GM19351 (cell line): ENCODE measurements at regions not wholly inside any gene's neighbourhood (a gene's known extent, or its start where the extent isn't known, plus 50 kb on each side); places are given as distances from the start of the nearest gene placed in this dataset.

Experiments used
- ATAC-seq: cut with Tn5 transposase; IDR thresholded peaks from one replicate; pipeline ENCODE4 v1.9.1; 2021; ENCODE audit warnings: mild to moderate bottlenecking, moderate library complexity; ENCODE audit not compliant: unreplicated experiment

DNA sequence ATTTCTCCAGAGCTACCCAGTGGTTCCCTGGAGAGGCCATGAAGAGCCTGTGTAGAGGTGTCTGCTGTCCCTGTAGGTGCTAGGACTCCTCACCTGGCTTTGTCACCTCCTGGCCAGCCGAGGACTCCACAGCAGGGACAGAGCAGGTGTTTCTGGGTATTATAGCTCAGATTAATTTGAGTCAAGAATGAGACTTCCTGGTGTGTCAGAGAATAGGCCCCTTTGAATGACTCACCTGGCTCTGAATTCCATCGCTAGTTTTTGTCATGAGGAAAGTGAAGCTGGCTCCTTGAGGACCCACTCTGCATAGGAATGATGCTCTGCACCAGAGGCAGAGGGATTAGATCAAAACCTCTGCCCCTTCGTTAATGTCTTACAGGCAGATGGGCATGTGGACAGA lies 167.5 kb upstream of the TOPAZ1 start:
- ATAC-seq: no peak

- ATAC-seq: no peak
Measured at GRCh38 chr3:44076221-44076829, 165.4 kb upstream of the TOPAZ1 start.

GRCh38 chr3:44077267-44077666 lies 164.4 kb upstream of the TOPAZ1 start:
- no peak for ATAC-seq

GRCh38 chr3:44078863-44079262 lies 162.8 kb upstream of the TOPAZ1 start:
- ATAC-seq: no peak

- ATAC-seq: no peak
Measured at GRCh38 chr3:44079916-44080315, 161.8 kb upstream of the TOPAZ1 start.

GRCh38 chr3:44080474-44081072 lies 161.1 kb upstream of the TOPAZ1 start:
- ATAC-seq: no peak

DNA sequence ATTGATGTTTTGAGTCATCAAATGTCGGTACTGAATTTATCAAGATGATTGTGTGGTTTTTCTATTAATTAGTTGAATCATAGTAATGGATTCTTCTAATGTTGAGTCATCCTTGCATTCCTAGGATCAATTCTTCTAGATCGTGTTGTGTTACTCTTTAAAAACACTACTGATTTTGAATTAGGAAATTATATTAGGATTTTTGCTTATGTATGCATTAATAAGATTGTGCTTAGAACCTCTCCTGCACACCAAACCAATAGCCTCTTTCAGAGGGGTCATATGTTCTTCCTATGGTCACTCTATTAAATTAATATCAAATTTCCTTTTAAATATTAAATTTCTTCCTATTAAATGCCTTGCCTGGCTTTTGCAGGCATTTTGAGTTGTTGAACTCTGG lies 151.7 kb upstream of the TOPAZ1 start:
- ATAC-seq: no peak

DNA sequence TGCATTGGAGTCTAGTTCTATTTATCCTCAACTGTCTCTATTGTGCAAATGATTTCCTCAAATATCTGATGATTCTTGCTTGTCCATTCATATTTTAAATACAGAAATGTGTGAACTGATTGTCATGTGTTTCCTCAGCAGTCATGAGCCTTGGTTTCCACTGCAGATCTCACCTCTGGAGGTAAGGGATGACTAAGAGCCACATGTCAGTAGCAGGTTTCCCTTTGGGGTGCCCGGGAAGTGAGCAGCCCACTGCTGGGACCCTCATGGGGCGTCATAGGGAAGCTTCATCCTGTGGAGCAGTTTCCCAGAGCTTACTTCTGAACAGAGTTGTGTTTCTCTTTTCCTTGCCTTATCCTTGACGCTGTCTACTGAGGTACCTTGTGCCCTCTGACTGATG lies 149.2 kb upstream of the TOPAZ1 start:
- no peak for ATAC-seq

DNA sequence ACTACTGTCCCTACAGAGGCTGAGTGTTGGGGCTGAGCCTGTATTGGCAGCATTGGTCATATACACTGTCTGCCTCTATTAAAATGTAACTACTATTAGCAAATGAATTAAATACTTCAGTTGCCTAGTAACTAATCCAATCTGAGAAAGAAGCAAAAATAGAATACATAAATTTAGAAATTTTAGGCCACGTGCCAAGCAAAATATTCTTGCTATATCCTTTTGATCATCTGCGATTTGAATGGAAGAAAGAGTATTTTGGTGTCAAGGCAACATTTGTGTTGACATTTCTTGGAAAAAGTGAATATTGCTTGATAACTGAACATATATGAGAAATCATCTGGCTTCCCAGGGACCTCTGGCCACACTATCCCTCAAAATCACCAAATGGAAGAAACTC lies 148.2 kb upstream of the TOPAZ1 start:
- no peak for ATAC-seq

DNA sequence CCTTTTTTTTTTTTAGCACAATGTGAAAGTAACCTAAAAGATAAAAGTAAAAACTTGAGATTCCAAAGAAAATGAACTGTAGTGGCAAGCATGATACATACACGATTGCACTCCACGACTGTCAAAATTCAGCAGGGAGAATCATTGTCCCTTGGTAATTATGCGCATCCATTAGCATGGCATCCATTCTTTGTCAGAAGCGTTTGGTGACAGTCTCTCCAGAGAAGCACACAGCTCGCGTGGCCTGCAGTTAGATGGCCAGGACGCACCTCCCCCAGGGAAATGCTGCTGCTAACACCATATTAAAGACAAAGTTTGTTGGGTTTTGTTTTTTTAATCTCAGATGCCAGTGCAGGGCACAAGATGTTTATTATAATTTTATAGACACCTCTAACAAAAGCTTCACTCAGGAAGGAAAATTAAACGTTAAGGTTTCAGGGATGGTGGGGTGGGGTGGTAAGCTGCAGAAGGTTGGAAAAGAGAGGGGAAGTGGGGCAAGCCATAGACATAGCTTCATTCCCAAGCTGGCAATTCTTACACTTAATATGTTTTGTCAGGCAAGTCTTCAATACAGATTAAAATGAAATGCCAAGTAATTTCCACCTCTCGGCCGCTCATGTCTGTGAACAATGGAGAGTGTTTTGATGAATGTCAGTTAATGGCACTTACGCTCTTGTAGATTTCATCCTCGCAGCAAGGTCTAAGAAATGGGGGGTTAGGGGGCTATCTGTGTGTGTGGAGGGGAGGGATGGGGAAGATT lies 142.8 kb upstream of the TOPAZ1 start:
- no peak for ATAC-seq

GRCh38 chr3:44099566-44100297 lies 142.0 kb upstream of the TOPAZ1 start:
- ATAC-seq: no peak

DNA sequence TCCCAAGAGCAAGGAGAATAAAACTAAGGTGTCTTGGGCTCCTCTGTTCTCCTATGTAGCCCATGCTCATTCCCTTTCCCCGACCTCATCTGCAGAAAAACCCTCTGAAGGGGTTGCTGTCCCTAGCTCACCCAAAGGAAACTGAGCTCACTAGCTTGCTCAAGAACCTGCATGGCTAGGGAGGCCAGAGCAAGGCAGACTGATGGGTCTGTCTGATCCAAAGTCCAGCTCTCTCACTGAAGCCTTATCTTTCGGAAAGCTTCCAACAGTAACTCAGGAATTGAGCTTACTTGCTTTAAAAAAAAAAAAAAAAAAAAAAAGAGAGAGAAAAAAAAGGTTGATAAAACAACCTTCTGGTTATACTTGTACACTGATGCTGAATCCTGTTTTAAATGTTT lies 141.4 kb upstream of the TOPAZ1 start:
- ATAC-seq: no peak

GRCh38 chr3:44104043-44104442 lies 137.6 kb upstream of the TOPAZ1 start:
- ATAC-seq: no peak

DNA sequence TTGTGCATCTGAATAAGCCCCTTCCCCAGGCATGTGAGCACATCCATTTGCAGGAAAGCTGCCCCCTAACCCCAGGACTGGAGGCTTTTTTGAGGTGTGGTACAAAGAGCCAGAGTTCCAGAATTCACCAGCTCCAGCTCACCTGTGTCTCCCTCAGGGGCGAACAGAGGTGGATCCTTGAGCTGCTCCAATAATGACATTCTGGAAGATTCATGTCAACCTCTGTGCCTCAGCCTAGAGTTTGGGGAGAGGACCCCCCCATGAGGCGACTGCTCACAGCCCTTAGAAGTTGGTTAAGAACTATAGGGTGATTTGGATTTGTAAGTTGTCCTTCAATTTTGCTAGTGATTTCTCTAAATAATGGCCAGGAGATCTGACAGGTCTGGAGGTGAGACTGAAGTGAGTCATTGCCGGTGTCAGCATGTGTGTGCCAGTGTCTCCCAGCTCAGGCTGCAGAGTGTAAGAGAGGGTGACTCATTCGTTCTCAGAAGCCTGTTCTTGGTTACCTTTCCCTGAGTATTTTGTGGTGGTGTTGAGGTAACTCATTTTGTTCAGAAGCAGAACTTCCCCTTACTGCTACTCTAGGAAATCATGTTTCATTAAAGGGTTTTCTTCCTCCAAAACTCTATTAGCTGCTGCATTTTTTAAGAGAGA lies 136.9 kb upstream of the TOPAZ1 start:
- ATAC-seq: peak; percentile 99

- no peak for ATAC-seq
Measured at GRCh38 chr3:44105571-44105970, 136.1 kb upstream of the TOPAZ1 start.

DNA sequence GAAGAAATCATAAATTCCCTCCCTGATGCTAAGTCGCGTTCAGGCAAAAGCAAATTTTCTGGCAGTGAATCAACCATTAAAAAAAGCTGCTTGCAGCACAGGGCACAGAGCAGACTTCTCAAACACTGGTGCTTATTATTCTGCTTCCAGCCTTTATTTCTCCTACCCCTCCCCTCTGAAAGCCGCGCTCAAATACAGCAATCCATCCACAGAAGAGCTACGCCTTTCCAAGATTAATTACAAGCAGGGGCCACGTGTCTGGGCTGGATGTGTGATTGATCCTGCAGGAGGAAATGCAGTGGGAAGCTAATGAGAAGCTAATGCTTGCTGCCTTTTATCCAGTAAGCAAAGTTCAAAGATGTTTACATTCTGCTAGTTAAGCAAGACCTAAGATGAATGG lies 134.9 kb upstream of the TOPAZ1 start:
- no peak for ATAC-seq

GRCh38 chr3:44108481-44108880 lies 133.2 kb upstream of the TOPAZ1 start:
- ATAC-seq: no peak

DNA sequence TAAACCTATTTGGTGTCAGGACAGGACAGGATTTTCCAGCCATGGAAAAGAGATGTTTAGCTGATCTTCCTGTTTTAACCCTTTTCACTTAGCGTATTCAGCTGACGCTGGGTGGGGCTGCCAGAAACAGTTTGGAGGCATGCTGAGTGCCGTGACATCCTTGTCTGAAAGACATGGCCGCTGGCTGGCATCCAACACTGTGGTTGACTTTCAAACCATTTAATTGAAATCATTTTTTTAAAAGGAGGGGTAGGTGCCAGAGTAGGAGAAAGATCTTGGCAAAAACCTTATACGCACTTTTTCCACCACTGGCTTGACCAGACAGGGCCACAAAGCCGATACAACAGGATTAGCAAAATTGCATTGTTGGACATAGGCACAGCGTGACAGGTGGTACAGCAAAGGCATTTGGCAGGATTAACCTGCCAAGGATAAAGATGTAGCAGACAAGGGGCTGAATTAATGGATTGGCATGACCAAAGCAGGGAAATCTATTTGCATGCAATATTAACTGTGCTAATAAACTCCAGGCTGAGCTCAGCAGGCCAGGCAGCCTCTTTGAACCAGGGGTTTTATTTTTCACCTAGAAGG lies 131.8 kb upstream of the TOPAZ1 start:
- ATAC-seq: no peak

DNA sequence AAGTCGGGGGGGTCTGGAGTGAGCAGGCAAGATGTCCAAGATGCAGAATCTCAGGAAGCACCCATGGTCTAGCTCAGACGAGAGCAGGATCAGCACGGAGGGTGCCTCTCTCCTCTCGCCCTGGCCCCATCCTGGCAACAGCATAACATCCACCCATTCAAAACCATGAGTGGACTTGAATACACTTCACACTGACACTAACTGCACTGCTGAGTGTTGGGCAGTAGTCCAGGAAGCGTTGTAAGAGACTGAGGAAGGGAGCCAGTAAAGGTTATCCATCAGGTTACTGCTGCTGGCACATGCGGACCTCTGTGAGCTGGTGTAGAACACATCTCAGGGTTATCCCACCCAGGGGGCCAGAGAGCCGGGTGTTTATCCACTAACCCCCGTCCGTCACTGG lies 131.0 kb upstream of the TOPAZ1 start:
- ATAC-seq: no peak

- no peak for ATAC-seq
Measured at GRCh38 chr3:44111482-44111881, 130.2 kb upstream of the TOPAZ1 start.

GRCh38 chr3:44114142-44114541 lies 127.5 kb upstream of the TOPAZ1 start:
- ATAC-seq: peak; percentile 66
